GM12878 (cell line): ENCODE measurements at regions not wholly inside any gene's neighbourhood (a gene's known extent, or its start where the extent isn't known, plus 50 kb on each side); places are given as distances from the start of the nearest gene placed in this dataset.

Experiments used
- BMI1 ChIP-seq: fragments of 450-650 bp; IDR thresholded peaks from 2 replicates; pipeline ENCODE4 v1.6.1; 2016; ENCODE audit warnings: mild to moderate bottlenecking, moderate library complexity, borderline replicate concordance
- CHD4 ChIP-seq: fragments of 200-600 bp; sonication (generic); IDR thresholded peaks from 2 replicates; pipeline ENCODE4 v1.6.1; 2016; ENCODE audit warnings: mild to moderate bottlenecking
- CREB1 ChIP-seq: IDR thresholded peaks from 2 replicates; pipeline ENCODE4 v1.6.1; 2012; ENCODE audit warnings: low read depth, mild to moderate bottlenecking, inconsistent platforms
- MEF2A ChIP-seq: IDR thresholded peaks from 2 replicates; pipeline ENCODE4 v1.6.1; 2011; ENCODE audit warnings: low read depth, mild to moderate bottlenecking, low read length, moderate library complexity; ENCODE audit not compliant: insufficient read depth
- MEF2B ChIP-seq: fragments of 450-650 bp; IDR thresholded peaks from 2 replicates; pipeline ENCODE4 v1.6.1; 2018; ENCODE audit warnings: mild to moderate bottlenecking, moderate library complexity; ENCODE audit not compliant: partially characterized antibody, poor library complexity, severe bottlenecking
- NFYB ChIP-seq: IDR thresholded peaks from 2 replicates; pipeline ENCODE4 v1.6.1; 2011; ENCODE audit warnings: low read depth, mild to moderate bottlenecking, low read length, improper control_type of control experiment, moderate library complexity; ENCODE audit not compliant: insufficient read depth
- RAD21 ChIP-seq: IDR thresholded peaks from 2 replicates; pipeline ENCODE4 v1.6.1; 2011; ENCODE audit warnings: mild to moderate bottlenecking, low read depth, low read length, moderate library complexity; ENCODE audit not compliant: insufficient read depth
- RBBP5 ChIP-seq: fragments of 200-600 bp; sonication (generic); conservative IDR thresholded peaks from 2 replicates; pipeline ENCODE4 v1.6.1; 2016
- SREBF1 ChIP-seq: IDR thresholded peaks from 2 replicates; pipeline ENCODE4 v1.6.1; 2012; ENCODE audit warnings: mild to moderate bottlenecking, low read length
- TF ChIP-seq, protein P1 (sequence below): fragments of 450-650 bp; formaldehyde crosslinking; IDR thresholded peaks from 2 replicates; pipeline ENCODE4 v1.4.0; 2020; ENCODE audit warnings: mild to moderate bottlenecking, moderate library complexity

DNA sequence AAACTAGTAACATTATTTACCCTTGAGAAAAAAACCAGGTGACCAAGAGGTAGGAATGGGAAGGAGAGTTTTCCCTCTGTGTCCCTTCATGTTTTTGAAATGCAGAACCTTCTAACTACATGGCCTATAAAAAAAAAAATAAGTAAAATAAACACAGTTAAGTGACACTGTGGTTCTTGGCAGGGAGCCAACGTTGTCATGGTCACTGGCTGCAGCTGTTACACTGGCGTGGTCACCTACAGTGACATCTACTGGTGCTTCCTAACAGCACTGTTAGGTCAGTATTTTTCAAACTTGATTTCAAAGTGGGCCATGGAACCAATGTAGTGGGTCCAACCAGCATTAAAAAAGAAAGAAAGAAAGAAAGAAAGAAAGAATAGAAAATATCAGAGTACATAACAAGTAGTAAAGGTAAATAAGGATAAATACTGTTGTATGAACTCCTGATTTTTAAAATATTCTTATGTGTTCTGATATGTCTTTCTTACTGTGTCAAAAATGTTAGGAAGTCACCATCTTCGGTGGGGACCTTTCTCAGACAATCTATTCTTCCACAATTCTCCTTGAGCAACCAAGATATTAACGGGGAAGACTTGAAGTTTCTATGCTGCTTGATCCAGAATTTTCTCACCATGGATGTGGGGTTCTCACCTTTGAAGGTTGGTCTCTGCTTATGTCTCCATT is 59.1 kb upstream of the PJA2 start (continued):
- peak; percentile 95 for TF ChIP-seq BMI1
- no peak for TF ChIP-seq NFYB
- TF ChIP-seq MEF2B = no peak
- TF ChIP-seq, protein P1, sequence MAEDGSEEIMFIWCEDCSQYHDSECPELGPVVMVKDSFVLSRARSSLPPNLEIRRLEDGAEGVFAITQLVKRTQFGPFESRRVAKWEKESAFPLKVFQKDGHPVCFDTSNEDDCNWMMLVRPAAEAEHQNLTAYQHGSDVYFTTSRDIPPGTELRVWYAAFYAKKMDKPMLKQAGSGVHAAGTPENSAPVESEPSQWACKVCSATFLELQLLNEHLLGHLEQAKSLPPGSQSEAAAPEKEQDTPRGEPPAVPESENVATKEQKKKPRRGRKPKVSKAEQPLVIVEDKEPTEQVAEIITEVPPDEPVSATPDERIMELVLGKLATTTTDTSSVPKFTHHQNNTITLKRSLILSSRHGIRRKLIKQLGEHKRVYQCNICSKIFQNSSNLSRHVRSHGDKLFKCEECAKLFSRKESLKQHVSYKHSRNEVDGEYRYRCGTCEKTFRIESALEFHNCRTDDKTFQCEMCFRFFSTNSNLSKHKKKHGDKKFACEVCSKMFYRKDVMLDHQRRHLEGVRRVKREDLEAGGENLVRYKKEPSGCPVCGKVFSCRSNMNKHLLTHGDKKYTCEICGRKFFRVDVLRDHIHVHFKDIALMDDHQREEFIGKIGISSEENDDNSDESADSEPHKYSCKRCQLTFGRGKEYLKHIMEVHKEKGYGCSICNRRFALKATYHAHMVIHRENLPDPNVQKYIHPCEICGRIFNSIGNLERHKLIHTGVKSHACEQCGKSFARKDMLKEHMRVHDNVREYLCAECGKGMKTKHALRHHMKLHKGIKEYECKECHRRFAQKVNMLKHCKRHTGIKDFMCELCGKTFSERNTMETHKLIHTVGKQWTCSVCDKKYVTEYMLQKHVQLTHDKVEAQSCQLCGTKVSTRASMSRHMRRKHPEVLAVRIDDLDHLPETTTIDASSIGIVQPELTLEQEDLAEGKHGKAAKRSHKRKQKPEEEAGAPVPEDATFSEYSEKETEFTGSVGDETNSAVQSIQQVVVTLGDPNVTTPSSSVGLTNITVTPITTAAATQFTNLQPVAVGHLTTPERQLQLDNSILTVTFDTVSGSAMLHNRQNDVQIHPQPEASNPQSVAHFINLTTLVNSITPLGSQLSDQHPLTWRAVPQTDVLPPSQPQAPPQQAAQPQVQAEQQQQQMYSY = no peak
- peak; percentile 73 for TF ChIP-seq RAD21
- TF ChIP-seq MEF2A = no peak
- no peak for TF ChIP-seq SREBF1
- 0 out of 2 replicates have a peak, but pooled peaks have one; percentile 3 for TF ChIP-seq CREB1
- TF ChIP-seq CHD4 = no peak
- TF ChIP-seq RBBP5 = no peak
